ENCODE measurements at regions not wholly inside any gene's neighbourhood (a gene's known extent, or its start where the extent isn't known, plus 50 kb on each side); places are given as distances from the start of the nearest gene placed in this dataset.

DNA sequence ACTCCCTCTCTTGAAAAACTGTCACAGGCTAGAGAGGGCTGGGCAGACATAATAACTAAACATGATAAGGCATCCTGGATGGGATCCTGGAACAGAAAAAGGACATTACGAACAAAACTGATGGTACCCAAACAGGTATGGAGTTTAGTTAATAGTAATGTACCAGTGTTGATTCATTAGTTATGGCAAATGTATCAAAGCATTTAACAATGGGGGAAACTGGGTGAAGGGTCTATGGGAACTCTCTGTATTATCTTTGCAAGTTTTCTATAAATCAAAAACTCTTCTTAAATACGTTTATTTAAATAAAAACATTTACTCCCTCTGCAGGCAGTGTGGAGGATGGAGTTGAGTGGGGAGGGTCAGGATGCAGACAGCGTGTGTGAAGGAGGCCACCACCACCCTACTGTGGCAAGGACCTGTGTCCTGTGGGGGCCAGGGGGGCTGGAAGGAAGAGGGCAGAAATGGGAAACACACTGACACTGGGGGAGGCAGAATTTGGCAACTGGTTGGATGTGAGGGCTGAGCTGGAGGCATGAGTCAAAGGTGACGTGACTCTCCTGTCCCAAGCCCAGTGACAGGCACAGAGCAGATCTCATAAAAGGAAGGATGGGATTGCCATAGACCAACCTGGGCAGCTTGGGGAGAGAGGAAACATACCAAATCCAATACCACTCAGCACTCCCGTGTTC, 59.6 kb upstream of the ITGA11 start (continued):
- TF ChIP-seq, protein P1, sequence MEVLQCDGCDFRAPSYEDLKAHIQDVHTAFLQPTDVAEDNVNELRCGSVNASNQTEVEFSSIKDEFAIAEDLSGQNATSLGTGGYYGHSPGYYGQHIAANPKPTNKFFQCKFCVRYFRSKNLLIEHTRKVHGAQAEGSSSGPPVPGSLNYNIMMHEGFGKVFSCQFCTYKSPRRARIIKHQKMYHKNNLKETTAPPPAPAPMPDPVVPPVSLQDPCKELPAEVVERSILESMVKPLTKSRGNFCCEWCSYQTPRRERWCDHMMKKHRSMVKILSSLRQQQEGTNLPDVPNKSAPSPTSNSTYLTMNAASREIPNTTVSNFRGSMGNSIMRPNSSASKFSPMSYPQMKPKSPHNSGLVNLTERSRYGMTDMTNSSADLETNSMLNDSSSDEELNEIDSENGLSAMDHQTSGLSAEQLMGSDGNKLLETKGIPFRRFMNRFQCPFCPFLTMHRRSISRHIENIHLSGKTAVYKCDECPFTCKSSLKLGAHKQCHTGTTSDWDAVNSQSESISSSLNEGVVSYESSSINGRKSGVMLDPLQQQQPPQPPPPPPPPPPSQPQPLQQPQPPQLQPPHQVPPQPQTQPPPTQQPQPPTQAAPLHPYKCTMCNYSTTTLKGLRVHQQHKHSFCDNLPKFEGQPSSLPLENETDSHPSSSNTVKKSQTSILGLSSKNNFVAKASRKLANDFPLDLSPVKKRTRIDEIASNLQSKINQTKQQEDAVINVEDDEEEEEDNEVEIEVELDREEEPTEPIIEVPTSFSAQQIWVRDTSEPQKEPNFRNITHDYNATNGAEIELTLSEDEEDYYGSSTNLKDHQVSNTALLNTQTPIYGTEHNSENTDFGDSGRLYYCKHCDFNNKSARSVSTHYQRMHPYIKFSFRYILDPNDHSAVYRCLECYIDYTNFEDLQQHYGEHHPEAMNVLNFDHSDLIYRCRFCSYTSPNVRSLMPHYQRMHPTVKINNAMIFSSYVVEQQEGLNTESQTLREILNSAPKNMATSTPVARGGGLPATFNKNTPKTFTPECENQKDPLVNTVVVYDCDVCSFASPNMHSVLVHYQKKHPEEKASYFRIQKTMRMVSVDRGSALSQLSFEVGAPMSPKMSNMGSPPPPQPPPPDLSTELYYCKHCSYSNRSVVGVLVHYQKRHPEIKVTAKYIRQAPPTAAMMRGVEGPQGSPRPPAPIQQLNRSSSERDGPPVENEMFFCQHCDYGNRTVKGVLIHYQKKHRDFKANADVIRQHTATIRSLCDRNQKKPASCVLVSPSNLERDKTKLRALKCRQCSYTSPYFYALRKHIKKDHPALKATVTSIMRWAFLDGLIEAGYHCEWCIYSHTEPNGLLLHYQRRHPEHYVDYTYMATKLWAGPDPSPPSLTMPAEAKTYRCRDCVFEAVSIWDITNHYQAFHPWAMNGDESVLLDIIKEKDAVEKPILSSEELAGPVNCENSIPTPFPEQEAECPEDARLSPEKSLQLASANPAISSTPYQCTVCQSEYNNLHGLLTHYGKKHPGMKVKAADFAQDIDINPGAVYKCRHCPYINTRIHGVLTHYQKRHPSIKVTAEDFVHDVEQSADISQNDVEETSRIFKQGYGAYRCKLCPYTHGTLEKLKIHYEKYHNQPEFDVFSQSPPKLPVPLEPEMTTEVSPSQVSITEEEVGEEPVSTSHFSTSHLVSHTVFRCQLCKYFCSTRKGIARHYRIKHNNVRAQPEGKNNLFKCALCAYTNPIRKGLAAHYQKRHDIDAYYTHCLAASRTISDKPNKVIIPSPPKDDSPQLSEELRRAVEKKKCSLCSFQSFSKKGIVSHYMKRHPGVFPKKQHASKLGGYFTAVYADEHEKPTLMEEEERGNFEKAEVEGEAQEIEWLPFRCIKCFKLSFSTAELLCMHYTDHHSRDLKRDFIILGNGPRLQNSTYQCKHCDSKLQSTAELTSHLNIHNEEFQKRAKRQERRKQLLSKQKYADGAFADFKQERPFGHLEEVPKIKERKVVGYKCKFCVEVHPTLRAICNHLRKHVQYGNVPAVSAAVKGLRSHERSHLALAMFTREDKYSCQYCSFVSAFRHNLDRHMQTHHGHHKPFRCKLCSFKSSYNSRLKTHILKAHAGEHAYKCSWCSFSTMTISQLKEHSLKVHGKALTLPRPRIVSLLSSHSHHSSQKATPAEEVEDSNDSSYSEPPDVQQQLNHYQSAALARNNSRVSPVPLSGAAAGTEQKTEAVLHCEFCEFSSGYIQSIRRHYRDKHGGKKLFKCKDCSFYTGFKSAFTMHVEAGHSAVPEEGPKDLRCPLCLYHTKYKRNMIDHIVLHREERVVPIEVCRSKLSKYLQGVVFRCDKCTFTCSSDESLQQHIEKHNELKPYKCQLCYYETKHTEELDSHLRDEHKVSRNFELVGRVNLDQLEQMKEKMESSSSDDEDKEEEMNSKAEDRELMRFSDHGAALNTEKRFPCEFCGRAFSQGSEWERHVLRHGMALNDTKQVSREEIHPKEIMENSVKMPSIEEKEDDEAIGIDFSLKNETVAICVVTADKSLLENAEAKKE (CRISPR knock-in tag; IDR thresholded peaks at IDR 0.05) = no peak
- no peak for TF ChIP-seq STAT1 (IDR thresholded peaks at IDR 0.05; ENCODE audit: unreplicated experiment)
- no peak for TF ChIP-seq EZH2phosphoT487 (IDR thresholded peaks at IDR 0.05; ENCODE audit: unreplicated experiment)

DNA sequence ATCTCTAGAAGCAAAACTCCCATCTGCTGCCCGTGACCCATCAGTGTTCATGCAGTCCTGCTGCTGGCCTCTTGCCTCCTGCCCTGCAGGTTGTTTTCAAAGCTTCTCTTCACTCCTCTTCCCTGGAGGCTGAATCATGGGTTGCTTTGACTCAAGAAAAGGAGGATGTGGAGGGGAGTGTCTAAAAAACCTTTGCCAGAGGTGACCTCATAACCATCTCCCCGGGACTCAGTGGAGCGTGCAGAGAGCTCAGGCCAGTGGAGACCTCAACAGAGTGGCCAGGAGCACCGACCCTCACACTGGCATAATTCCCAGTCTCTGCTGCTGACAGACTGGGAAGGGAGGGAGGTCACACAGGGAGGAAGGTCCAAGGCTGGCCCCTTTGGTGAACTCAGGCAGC, 60.9 kb upstream of the ITGA11 start:
- Histone ChIP-seq H3K4me3 (no peak overlapping the region), H2AFZ (no peak overlapping the region), H3K27ac (ENCODE audit: low read depth) (no peak overlapping the region), H3K79me2 (replicated peaks; ENCODE audit: insufficient read depth) (no peaks in the 10 kb centered on the region), H3F3A (replicated peaks; ENCODE audit: low read depth) (no peaks in the 10 kb centered on the region), H3K4me2 (no peak overlapping the region), H3K9me2 (ENCODE audit: insufficient read depth) (peaks cover 11% of the 10 kb centered on the region; the same call in 1 of the 2 replicates), H3K27me3 (ENCODE audit: insufficient read depth) (no peaks in the 10 kb centered on the region), H4K20me1 (replicated peaks; ENCODE audit: insufficient read depth) (no peaks in the 10 kb centered on the region), H3K36me3 (ENCODE audit: insufficient read depth) (no peaks in the 10 kb centered on the region), H3K4me1 (ENCODE audit: insufficient read depth) (peaks cover 4% of the 10 kb centered on the region; the same call in 1 of the 2 replicates)
- Mint-ChIP-seq H3K4me1 (peaks cover 2% of the 10 kb centered on the region; the same call in 2 of the 3 replicates), H3K36me3 (ENCODE audit: low read depth) (no peaks in the 10 kb centered on the region), H3K9me3 (0 out of 3 replicates have a peak, but pooled peaks cover 2% of the 10 kb centered on the region), H3K4me3 (no peak overlapping the region), H3K27ac (no peak overlapping the region), H3K27me3 (ENCODE audit: insufficient read depth, low read depth, poor library complexity) (peaks cover 13% of the 10 kb centered on the region)
- no peak for DNase-seq (ENCODE audit: low spot score)
- no peak for ATAC-seq
- TF ChIP-seq ZNF114 (CRISPR knock-in tag; IDR thresholded peaks at IDR 0.05) = no peak
- TF ChIP-seq POLR2AphosphoS5 (IDR thresholded peaks at IDR 0.05; ENCODE audit: low read depth) = no peak
- TF ChIP-seq, protein P2, sequence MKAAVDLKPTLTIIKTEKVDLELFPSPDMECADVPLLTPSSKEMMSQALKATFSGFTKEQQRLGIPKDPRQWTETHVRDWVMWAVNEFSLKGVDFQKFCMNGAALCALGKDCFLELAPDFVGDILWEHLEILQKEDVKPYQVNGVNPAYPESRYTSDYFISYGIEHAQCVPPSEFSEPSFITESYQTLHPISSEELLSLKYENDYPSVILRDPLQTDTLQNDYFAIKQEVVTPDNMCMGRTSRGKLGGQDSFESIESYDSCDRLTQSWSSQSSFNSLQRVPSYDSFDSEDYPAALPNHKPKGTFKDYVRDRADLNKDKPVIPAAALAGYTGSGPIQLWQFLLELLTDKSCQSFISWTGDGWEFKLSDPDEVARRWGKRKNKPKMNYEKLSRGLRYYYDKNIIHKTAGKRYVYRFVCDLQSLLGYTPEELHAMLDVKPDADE (IDR thresholded peaks at IDR 0.05) = no peak
- no peak for TF ChIP-seq JUNB (IDR thresholded peaks at IDR 0.05; ENCODE audit: unreplicated experiment)
- no peak for TF ChIP-seq NANOG (IDR thresholded peaks at IDR 0.05; ENCODE audit: borderline replicate concordance)
- TF ChIP-seq ZNF331 (CRISPR knock-in tag; IDR thresholded peaks at IDR 0.05; ENCODE audit: low read depth) = no peak
- no peak for TF ChIP-seq CREB1 (CRISPR knock-in tag; IDR thresholded peaks at IDR 0.05; ENCODE audit: low read depth)
- TF ChIP-seq, protein P3, sequence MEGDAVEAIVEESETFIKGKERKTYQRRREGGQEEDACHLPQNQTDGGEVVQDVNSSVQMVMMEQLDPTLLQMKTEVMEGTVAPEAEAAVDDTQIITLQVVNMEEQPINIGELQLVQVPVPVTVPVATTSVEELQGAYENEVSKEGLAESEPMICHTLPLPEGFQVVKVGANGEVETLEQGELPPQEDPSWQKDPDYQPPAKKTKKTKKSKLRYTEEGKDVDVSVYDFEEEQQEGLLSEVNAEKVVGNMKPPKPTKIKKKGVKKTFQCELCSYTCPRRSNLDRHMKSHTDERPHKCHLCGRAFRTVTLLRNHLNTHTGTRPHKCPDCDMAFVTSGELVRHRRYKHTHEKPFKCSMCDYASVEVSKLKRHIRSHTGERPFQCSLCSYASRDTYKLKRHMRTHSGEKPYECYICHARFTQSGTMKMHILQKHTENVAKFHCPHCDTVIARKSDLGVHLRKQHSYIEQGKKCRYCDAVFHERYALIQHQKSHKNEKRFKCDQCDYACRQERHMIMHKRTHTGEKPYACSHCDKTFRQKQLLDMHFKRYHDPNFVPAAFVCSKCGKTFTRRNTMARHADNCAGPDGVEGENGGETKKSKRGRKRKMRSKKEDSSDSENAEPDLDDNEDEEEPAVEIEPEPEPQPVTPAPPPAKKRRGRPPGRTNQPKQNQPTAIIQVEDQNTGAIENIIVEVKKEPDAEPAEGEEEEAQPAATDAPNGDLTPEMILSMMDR (conservative IDR thresholded peaks at IDR 0.05; ENCODE audit: low read depth in 2 of 2) = no peak
- TF ChIP-seq STAT1 (IDR thresholded peaks at IDR 0.05; ENCODE audit: unreplicated experiment) = no peak
- TF ChIP-seq, protein P4, sequence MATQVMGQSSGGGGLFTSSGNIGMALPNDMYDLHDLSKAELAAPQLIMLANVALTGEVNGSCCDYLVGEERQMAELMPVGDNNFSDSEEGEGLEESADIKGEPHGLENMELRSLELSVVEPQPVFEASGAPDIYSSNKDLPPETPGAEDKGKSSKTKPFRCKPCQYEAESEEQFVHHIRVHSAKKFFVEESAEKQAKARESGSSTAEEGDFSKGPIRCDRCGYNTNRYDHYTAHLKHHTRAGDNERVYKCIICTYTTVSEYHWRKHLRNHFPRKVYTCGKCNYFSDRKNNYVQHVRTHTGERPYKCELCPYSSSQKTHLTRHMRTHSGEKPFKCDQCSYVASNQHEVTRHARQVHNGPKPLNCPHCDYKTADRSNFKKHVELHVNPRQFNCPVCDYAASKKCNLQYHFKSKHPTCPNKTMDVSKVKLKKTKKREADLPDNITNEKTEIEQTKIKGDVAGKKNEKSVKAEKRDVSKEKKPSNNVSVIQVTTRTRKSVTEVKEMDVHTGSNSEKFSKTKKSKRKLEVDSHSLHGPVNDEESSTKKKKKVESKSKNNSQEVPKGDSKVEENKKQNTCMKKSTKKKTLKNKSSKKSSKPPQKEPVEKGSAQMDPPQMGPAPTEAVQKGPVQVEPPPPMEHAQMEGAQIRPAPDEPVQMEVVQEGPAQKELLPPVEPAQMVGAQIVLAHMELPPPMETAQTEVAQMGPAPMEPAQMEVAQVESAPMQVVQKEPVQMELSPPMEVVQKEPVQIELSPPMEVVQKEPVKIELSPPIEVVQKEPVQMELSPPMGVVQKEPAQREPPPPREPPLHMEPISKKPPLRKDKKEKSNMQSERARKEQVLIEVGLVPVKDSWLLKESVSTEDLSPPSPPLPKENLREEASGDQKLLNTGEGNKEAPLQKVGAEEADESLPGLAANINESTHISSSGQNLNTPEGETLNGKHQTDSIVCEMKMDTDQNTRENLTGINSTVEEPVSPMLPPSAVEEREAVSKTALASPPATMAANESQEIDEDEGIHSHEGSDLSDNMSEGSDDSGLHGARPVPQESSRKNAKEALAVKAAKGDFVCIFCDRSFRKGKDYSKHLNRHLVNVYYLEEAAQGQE (IDR thresholded peaks at IDR 0.05; ENCODE audit: unreplicated experiment) = no peak
- no peak for TF ChIP-seq EZH2 (IDR thresholded peaks at IDR 0.05; ENCODE audit: low read depth, unreplicated experiment)
